Calu3 (cell line): ENCODE measurements at regions not wholly inside any gene's neighbourhood (a gene's known extent, or its start where the extent isn't known, plus 50 kb on each side); places are given as distances from the start of the nearest gene placed in this dataset.

ENCODE experiments used
- BruUV-seq: library from RNA; stranded (reverse); fragments of 400-500 nt; replicated peaks from 2 replicates; lab custom pipeline; 2021; lab: Mats Ljungman, UMichigan
- CTCF ChIA-PET: fragments of 300-600 bp; sonication (Branson Sonifier 250); formaldehyde crosslinking; loops from one replicate; lab custom pipeline; 2022; ENCODE audit warnings: antibody characterized with exemption; lab: Charles Lee
- DNase-seq: peaks from one replicate; pipeline ENCODE4 v3.0.0; 2022
- H3K27ac Mint-ChIP-seq: one replicate; pipeline ENCODE4 v1.8.0; 2022; ENCODE audit warnings: mixed read lengths; ENCODE audit not compliant: unreplicated experiment
- H3K27me3 Mint-ChIP-seq: one replicate; pipeline ENCODE4 v1.8.0; 2022; ENCODE audit warnings: mixed read lengths; ENCODE audit not compliant: unreplicated experiment
- H3K36me3 Mint-ChIP-seq: one replicate; pipeline ENCODE4 v1.8.0; 2022; ENCODE audit warnings: mild to moderate bottlenecking, moderate library complexity, mixed read lengths; ENCODE audit not compliant: insufficient read depth, unreplicated experiment
- H3K4me1 Mint-ChIP-seq: one replicate; pipeline ENCODE4 v1.8.0; 2022; ENCODE audit warnings: mild to moderate bottlenecking, low read depth, mixed read lengths; ENCODE audit not compliant: unreplicated experiment
- H3K4me3 Mint-ChIP-seq: one replicate; pipeline ENCODE4 v1.8.0; 2022; ENCODE audit warnings: mild to moderate bottlenecking, low read depth, moderate library complexity, mixed read lengths; ENCODE audit not compliant: unreplicated experiment
- H3K9me3 Mint-ChIP-seq: one replicate; pipeline ENCODE4 v1.8.0; 2022; ENCODE audit warnings: low read depth, mixed read lengths; ENCODE audit not compliant: unreplicated experiment
- intact Hi-C: fragments of 100-400 bp; cut with micrococcal nuclease; formaldehyde crosslinking; loops from one replicate; pipeline ENCODE4 v1.10.0; 2022; ENCODE audit not compliant: unreplicated experiment
- TF ChIP-seq, protein P1 (sequence below): fragments of 200-600 bp; IDR thresholded peaks from one replicate; pipeline ENCODE4 v1.8.0; 2022; ENCODE audit warnings: antibody characterized with exemption; ENCODE audit not compliant: unreplicated experiment

DNA sequence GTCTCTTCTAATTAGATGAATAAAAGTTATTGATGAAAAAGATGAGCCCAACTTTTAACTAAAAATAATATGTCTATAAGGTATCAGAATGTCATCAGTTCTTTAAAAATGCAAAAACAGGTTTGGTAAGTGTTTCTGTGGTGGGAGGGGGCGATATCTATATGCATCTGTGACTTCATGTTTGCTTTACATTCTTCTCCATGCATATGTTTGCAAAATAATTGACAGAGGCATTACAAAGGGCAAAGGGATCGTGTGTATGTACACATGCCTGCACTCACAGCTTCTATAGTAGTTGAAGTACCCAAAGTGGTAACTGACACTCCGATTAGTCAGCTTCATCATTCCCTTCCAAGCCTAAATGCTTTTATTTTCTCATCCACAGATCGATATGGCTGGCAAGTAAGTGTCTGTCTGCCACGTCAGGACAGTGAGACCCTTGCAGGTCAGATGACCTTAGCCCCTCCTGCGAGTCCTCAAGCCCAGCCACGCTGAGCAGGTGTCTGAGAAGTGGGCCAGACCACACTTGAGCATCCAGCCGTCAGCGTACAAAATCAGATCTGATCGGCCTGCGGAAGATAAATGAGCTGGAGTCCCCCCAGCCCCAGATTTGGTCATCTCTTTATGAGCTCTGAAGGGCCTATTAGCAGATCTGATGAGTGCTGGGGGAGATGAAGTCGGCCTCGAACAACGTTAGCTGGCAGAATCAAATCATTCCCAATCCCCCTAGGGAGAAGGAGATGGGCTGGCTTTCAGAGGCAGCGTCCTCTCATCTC is 369.1 kb downstream of the MAFB start:
- intact Hi-C loops: no loop called here
- peaks cover 27% of the 10 kb centered on the region for H3K27me3 Mint-ChIP-seq

DNA sequence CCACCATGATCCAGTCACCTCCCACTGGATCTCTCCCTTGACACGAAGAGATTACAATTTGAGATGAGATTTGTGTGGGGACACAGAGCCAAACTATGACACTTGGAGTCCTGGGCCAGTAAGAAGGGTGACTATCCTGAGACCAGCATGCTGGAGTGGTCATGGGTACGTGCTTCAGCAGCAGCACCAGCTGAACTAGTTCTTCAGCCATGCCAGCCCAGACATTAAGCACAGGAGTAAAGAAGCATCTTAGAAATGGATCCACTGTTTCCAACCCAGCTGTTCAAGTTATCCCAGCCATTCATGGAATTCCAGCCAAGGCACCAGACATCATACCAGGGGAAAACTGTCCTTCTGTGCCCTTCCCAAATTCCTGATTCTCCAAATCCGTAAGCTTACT is 370.0 kb downstream of the MAFB start:
- H3K36me3 Mint-ChIP-seq: no peaks in the 10 kb centered on the region
- no peak overlapping the region for H3K27ac Mint-ChIP-seq
- BruUV-seq: no TSS peak
- H3K4me3 Mint-ChIP-seq: no peak overlapping the region
- CTCF ChIA-PET: no interaction called here
- no peaks in the 10 kb centered on the region for H3K9me3 Mint-ChIP-seq
- intact Hi-C loops: no loop called here
- no peaks in the 10 kb centered on the region for H3K4me1 Mint-ChIP-seq
- TF ChIP-seq, protein P1, sequence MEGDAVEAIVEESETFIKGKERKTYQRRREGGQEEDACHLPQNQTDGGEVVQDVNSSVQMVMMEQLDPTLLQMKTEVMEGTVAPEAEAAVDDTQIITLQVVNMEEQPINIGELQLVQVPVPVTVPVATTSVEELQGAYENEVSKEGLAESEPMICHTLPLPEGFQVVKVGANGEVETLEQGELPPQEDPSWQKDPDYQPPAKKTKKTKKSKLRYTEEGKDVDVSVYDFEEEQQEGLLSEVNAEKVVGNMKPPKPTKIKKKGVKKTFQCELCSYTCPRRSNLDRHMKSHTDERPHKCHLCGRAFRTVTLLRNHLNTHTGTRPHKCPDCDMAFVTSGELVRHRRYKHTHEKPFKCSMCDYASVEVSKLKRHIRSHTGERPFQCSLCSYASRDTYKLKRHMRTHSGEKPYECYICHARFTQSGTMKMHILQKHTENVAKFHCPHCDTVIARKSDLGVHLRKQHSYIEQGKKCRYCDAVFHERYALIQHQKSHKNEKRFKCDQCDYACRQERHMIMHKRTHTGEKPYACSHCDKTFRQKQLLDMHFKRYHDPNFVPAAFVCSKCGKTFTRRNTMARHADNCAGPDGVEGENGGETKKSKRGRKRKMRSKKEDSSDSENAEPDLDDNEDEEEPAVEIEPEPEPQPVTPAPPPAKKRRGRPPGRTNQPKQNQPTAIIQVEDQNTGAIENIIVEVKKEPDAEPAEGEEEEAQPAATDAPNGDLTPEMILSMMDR: no peak
- no peak for DNase-seq
- H3K27me3 Mint-ChIP-seq: peaks cover 24% of the 10 kb centered on the region

More for the DNA sequence above, 369.1 kb downstream of the MAFB start:
- BruUV-seq: no TSS peak
- Mint-ChIP-seq H3K9me3 (no peaks in the 10 kb centered on the region), H3K4me1 (no peaks in the 10 kb centered on the region), H3K36me3 (no peaks in the 10 kb centered on the region), H3K27ac (no peak overlapping the region), H3K4me3 (no peak overlapping the region)
- CTCF ChIA-PET: no interaction called here
- TF ChIP-seq, protein P1: no peak
- no peak for DNase-seq

DNA sequence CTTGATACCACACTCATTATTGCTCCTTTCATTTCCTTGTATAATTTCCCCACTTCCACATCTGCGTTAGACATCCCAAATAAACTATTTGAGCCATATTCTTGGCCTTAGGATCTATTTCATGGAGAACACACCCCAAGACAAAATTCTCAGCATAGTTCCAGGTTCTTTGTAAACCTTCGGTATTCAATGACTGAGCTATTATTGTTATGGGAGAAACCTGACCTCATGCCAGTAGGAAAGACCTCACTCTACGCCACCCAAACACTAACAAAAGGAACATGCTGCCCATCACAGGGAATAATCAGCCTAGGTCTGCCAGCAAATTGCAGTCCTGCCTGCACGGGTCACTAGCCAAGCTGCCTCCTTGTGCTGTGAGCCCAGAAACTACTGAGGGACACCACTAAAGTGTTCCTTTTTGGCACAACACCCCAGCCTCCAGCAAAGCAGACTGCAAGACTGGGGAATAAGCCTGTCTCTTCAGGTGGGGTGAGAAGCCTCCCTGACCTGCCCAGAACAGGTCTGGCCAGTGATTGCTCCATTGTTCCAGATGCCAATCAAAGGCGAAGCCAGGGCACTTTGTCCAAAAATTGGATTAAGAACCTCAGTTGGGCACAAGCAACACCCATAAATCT is 371.8 kb downstream of the MAFB start:
- no peak for DNase-seq
- TF ChIP-seq, protein P1: no peak
- no peak overlapping the region for H3K27ac Mint-ChIP-seq
- intact Hi-C loops: no loop called here
- no TSS peak for BruUV-seq
- H3K36me3 Mint-ChIP-seq: no peaks in the 10 kb centered on the region
- peaks cover 21% of the 10 kb centered on the region for H3K27me3 Mint-ChIP-seq
- H3K4me1 Mint-ChIP-seq: no peaks in the 10 kb centered on the region
- CTCF ChIA-PET: interaction anchor here (1.1 kb wide), 1 partner anchor 9 kb away, joined by 3 read pairs; no protein-coding TSS in a partner anchor
- H3K4me3 Mint-ChIP-seq: no peak overlapping the region
- no peaks in the 10 kb centered on the region for H3K9me3 Mint-ChIP-seq

DNA sequence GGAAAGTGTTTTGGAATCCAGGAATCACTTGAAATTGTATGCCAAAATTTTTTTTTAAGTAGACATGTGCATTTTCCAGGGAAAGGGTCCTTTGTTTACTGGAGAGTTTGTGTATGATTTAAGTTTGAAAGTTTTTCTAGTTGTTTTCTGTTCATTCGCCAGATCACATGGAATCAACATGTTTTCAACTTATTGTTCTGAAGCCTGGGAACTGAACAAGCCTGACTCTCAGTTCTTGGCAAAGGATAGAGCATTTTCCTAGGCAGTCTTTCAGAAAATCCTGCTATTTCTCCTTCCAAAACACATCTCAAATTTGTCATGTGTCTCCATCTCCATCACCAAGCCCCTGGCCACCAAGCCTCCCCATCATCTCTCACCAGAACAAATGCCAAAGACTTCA is 374.8 kb downstream of the MAFB start:
- peaks cover 33% of the 10 kb centered on the region for H3K27me3 Mint-ChIP-seq
- no peaks in the 10 kb centered on the region for H3K9me3 Mint-ChIP-seq
- no TSS peak for BruUV-seq
- H3K36me3 Mint-ChIP-seq: no peaks in the 10 kb centered on the region
- H3K27ac Mint-ChIP-seq: no peak overlapping the region
- intact Hi-C loops: no loop called here
- H3K4me3 Mint-ChIP-seq: no peak overlapping the region
- no peaks in the 10 kb centered on the region for H3K4me1 Mint-ChIP-seq
- DNase-seq: no peak
- CTCF ChIA-PET: no interaction called here
- TF ChIP-seq, protein P1: no peak
